GM23338 (cell line): ENCODE measurements at regions not wholly inside any gene's neighbourhood (a gene's known extent, or its start where the extent isn't known, plus 50 kb on each side); places are given as distances from the start of the nearest gene placed in this dataset.

ENCODE experiments used
- ATAC-seq: fragments of 200-7000 bp; cut with Tn5 transposase; 3 replicates; pipeline ENCODE4 v1.9.1; 2020
- DNase-seq: peaks from one replicate; pipeline ENCODE4 v3.0.0-alpha.2; 2015; ENCODE audit warnings: low spot score
- H2AFZ ChIP-seq: fragments of 200-600 bp; sonication (generic); 2 replicates; pipeline ENCODE4 v1.8.0; 2016; ENCODE audit warnings: antibody characterized with exemption, mild to moderate bottlenecking, moderate library complexity
- H3F3A ChIP-seq: fragments of 200-600 bp; sonication (generic); replicated peaks from 2 replicates; pipeline ENCODE4 v1.8.0; 2017; ENCODE audit warnings: antibody characterized with exemption, mixed run types, low read depth
- H3K27ac ChIP-seq: fragments of 200-600 bp; sonication (generic); 2 replicates; pipeline ENCODE4 v1.6.1; 2016; ENCODE audit warnings: low read depth
- H3K27me3 ChIP-seq: fragments of 200-600 bp; sonication (generic); 2 replicates; pipeline ENCODE4 v1.8.0; 2016; ENCODE audit warnings: mild to moderate bottlenecking, mixed run types, moderate library complexity; ENCODE audit not compliant: insufficient read depth
- H3K36me3 ChIP-seq: fragments of 200-600 bp; sonication (generic); 2 replicates; pipeline ENCODE4 v1.8.0; 2016; ENCODE audit warnings: mild to moderate bottlenecking; ENCODE audit not compliant: insufficient read depth
- H3K4me1 ChIP-seq: fragments of 200-600 bp; sonication (generic); 2 replicates; pipeline ENCODE4 v1.8.0; 2016; ENCODE audit warnings: mild to moderate bottlenecking, moderate library complexity; ENCODE audit not compliant: insufficient read depth
- H3K4me2 ChIP-seq: fragments of 200-600 bp; sonication (generic); 2 replicates; pipeline ENCODE4 v1.7.1; 2017; ENCODE audit warnings: mixed run types
- H3K4me3 ChIP-seq: fragments of 200-600 bp; sonication (generic); 2 replicates; pipeline ENCODE4 v1.6.1; 2016; ENCODE audit warnings: mixed run types
- H3K79me2 ChIP-seq: fragments of 200-600 bp; sonication (generic); replicated peaks from 2 replicates; pipeline ENCODE4 v1.8.0; 2017; ENCODE audit warnings: mild to moderate bottlenecking; ENCODE audit not compliant: insufficient read depth
- H3K9me2 ChIP-seq: fragments of 200-600 bp; sonication (generic); 2 replicates; pipeline ENCODE4 v1.8.0; 2017; ENCODE audit not compliant: insufficient read depth
- H4K20me1 ChIP-seq: fragments of 200-600 bp; sonication (generic); replicated peaks from 2 replicates; pipeline ENCODE4 v1.8.0; 2017; ENCODE audit warnings: mild to moderate bottlenecking; ENCODE audit not compliant: insufficient read depth
- H3K27ac Mint-ChIP-seq: 2 replicates; pipeline ENCODE4 v1.8.0; 2020; ENCODE audit warnings: inconsistent platforms, mild to moderate bottlenecking, moderate library complexity, mixed read lengths
- H3K27me3 Mint-ChIP-seq: 3 replicates; pipeline ENCODE4 v1.8.0; 2022; ENCODE audit warnings: low read depth, mild to moderate bottlenecking, moderate library complexity, mixed read lengths, inconsistent platforms; ENCODE audit not compliant: insufficient read depth, poor library complexity
- H3K36me3 Mint-ChIP-seq: 3 replicates; pipeline ENCODE4 v1.8.0; 2021; ENCODE audit warnings: low read depth, mild to moderate bottlenecking, inconsistent platforms, moderate library complexity, mixed read lengths
- H3K4me1 Mint-ChIP-seq: 3 replicates; pipeline ENCODE4 v1.8.0; 2020; ENCODE audit warnings: mild to moderate bottlenecking, inconsistent platforms, mixed read lengths
- H3K4me3 Mint-ChIP-seq: 3 replicates; pipeline ENCODE4 v1.8.0; 2021; ENCODE audit warnings: moderate library complexity, mild to moderate bottlenecking, inconsistent platforms, mixed read lengths
- H3K9me3 Mint-ChIP-seq: 3 replicates; pipeline ENCODE4 v1.8.0; 2020; ENCODE audit warnings: moderate library complexity, mild to moderate bottlenecking, inconsistent platforms, mixed read lengths
- CREB1 ChIP-seq: fragments of 250-450 bp; sonication (Bioruptor Pico); IDR thresholded peaks from 2 replicates; pipeline ENCODE4 v1.5.0; 2020; ENCODE audit warnings: low read depth, mild to moderate bottlenecking, moderate library complexity
- EZH2 ChIP-seq: fragments of 200-600 bp; sonication (generic); IDR thresholded peaks from one replicate; pipeline ENCODE4 v1.8.0; 2017; ENCODE audit warnings: antibody characterized with exemption, mild to moderate bottlenecking, low read depth; ENCODE audit not compliant: unreplicated experiment
- EZH2phosphoT487 ChIP-seq: fragments of 200-600 bp; sonication (generic); IDR thresholded peaks from one replicate; pipeline ENCODE4 v1.8.1; 2018; ENCODE audit warnings: antibody characterized with exemption; ENCODE audit not compliant: unreplicated experiment
- NANOG ChIP-seq: IDR thresholded peaks from 2 replicates; pipeline ENCODE4 v1.6.1; 2016; ENCODE audit warnings: antibody characterized with exemption, borderline replicate concordance
- STAT1 ChIP-seq: IDR thresholded peaks from one replicate; pipeline ENCODE4 v1.6.1; 2016; ENCODE audit warnings: antibody characterized with exemption; ENCODE audit not compliant: unreplicated experiment
- ZNF114 ChIP-seq: fragments of 250-450 bp; sonication (Bioruptor Pico); IDR thresholded peaks from 2 replicates; pipeline ENCODE4 v1.5.0; 2020; ENCODE audit warnings: mild to moderate bottlenecking, moderate library complexity
- ZNF331 ChIP-seq: fragments of 250-450 bp; sonication (Bioruptor Pico); IDR thresholded peaks from 2 replicates; pipeline ENCODE4 v1.5.0; 2020; ENCODE audit warnings: low read depth, mild to moderate bottlenecking, moderate library complexity
- TF ChIP-seq, protein P1 (sequence below), 2 experiments: fragments of 200-600 bp in 1 of 2; sonication (generic) in 1 of 2; conservative IDR thresholded peaks; 2 replicates each; pipeline versions ENCODE4 v1.5.1 to v1.6.1; 2016 to 2017; ENCODE audit warnings: antibody characterized with exemption in 2 of 2, low read depth in 2 of 2, mild to moderate bottlenecking in 2 of 2, moderate library complexity in 1 of 2
- TF ChIP-seq, protein P2 (sequence below): fragments of 250-450 bp; sonication (Bioruptor Pico); IDR thresholded peaks from 2 replicates; pipeline ENCODE4 v1.5.0; 2020; ENCODE audit warnings: mild to moderate bottlenecking, moderate library complexity

DNA sequence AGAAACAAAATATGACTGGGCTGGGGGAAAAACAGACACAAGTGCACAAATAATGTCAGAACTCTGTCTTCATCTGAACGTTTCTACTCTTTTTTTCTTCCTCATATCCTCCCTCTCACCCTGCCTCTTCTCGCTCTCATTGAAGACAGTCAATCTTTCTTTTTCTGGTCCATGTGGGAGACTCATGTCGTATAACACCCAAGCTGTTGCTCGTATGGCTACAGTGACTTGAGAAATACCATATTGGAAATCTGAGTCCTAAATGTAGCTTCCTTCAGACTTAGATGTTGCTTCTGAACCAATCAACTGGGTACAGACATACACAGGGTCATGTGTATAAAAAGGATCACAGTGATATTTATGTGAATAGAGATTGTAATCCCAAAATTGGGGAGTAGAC is 579.8 kb upstream of the CELF2 start:
- Histone ChIP-seq H3K4me1 (no peaks in the 10 kb centered on the region), H3K36me3 (no peaks in the 10 kb centered on the region), H3K4me2 (no peak overlapping the region), H3F3A (no peaks in the 10 kb centered on the region), H3K4me3 (no peak overlapping the region), H4K20me1 (no peaks in the 10 kb centered on the region), H2AFZ (no peak overlapping the region), H3K79me2 (no peaks in the 10 kb centered on the region), H3K27ac (no peak overlapping the region), H3K9me2 (no peaks in the 10 kb centered on the region; the same call in 1 of the 2 replicates), H3K27me3 (no peaks in the 10 kb centered on the region)
- H3K27ac Mint-ChIP-seq: no peak overlapping the region
- peaks cover 1% of the 10 kb centered on the region for H3K27me3 Mint-ChIP-seq
- TF ChIP-seq EZH2: no peak
- ATAC-seq (no peak), DNase-seq (no peak)
- peaks cover 6% of the 10 kb centered on the region; the same call in 1 of the 3 replicates for H3K36me3 Mint-ChIP-seq
- H3K4me3 Mint-ChIP-seq: no peak overlapping the region
- peaks cover 11% of the 10 kb centered on the region; the same call in 2 of the 3 replicates for H3K9me3 Mint-ChIP-seq
- peaks cover 2% of the 10 kb centered on the region; the same call in 2 of the 3 replicates for H3K4me1 Mint-ChIP-seq

DNA sequence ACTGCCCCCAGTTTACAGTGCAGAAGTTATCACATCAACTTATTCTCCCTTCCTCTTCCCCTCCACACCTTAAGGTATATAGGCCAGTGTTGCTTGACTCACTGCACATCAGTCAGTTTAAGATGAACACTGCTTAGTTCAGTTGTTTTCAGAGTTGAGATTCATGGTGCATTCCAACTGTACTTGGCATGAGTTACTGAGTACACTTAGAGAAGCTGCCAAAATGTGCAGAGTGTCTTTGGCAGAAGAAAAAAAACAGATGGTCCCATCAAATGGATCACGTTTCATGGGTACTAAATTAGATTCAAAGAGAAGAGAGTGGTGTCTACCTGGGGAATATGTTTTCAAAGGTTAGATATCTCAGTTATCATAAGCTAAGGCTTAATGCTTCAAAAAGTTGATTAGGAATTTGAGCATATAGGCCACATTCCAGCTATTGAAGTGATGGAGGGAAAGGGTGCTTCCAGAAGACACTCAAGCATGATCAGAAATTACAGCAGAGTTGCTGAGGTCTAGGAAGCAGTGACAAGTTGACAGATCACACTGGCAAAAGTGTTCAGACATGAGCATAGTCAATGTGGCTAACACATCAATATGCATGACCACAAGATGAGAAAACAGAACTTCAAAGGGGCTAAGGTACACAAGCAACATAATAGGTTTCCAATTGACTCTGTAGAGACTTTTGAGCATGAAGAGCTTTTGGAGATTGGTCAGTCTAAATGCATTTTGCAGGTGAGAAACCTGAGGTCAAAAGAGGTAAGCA is 579.2 kb upstream of the CELF2 start:
- Histone ChIP-seq H2AFZ (no peak overlapping the region), H3F3A (no peaks in the 10 kb centered on the region), H3K9me2 (no peaks in the 10 kb centered on the region; the same call in 1 of the 2 replicates), H3K4me3 (no peak overlapping the region), H3K36me3 (no peaks in the 10 kb centered on the region), H3K4me1 (no peaks in the 10 kb centered on the region), H3K27ac (no peak overlapping the region), H3K79me2 (no peaks in the 10 kb centered on the region), H3K27me3 (no peaks in the 10 kb centered on the region), H3K4me2 (no peak overlapping the region), H4K20me1 (no peaks in the 10 kb centered on the region)
- H3K9me3 Mint-ChIP-seq: peaks cover 11% of the 10 kb centered on the region; the same call in 2 of the 3 replicates
- ATAC-seq (no peak), DNase-seq (no peak)
- H3K36me3 Mint-ChIP-seq: peaks cover 6% of the 10 kb centered on the region; the same call in 1 of the 3 replicates
- peaks cover 2% of the 10 kb centered on the region; the same call in 2 of the 3 replicates for H3K4me1 Mint-ChIP-seq
- no peak overlapping the region for H3K4me3 Mint-ChIP-seq
- no peak for TF ChIP-seq ZNF114
- TF ChIP-seq, protein P1, sequence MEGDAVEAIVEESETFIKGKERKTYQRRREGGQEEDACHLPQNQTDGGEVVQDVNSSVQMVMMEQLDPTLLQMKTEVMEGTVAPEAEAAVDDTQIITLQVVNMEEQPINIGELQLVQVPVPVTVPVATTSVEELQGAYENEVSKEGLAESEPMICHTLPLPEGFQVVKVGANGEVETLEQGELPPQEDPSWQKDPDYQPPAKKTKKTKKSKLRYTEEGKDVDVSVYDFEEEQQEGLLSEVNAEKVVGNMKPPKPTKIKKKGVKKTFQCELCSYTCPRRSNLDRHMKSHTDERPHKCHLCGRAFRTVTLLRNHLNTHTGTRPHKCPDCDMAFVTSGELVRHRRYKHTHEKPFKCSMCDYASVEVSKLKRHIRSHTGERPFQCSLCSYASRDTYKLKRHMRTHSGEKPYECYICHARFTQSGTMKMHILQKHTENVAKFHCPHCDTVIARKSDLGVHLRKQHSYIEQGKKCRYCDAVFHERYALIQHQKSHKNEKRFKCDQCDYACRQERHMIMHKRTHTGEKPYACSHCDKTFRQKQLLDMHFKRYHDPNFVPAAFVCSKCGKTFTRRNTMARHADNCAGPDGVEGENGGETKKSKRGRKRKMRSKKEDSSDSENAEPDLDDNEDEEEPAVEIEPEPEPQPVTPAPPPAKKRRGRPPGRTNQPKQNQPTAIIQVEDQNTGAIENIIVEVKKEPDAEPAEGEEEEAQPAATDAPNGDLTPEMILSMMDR (conservative IDR thresholded peaks at IDR 0.05; ENCODE audit: low read depth in 2 of 2): no peak
- no peak for TF ChIP-seq ZNF331
- no peak for TF ChIP-seq STAT1
- no peak for TF ChIP-seq CREB1
- TF ChIP-seq, protein P2, sequence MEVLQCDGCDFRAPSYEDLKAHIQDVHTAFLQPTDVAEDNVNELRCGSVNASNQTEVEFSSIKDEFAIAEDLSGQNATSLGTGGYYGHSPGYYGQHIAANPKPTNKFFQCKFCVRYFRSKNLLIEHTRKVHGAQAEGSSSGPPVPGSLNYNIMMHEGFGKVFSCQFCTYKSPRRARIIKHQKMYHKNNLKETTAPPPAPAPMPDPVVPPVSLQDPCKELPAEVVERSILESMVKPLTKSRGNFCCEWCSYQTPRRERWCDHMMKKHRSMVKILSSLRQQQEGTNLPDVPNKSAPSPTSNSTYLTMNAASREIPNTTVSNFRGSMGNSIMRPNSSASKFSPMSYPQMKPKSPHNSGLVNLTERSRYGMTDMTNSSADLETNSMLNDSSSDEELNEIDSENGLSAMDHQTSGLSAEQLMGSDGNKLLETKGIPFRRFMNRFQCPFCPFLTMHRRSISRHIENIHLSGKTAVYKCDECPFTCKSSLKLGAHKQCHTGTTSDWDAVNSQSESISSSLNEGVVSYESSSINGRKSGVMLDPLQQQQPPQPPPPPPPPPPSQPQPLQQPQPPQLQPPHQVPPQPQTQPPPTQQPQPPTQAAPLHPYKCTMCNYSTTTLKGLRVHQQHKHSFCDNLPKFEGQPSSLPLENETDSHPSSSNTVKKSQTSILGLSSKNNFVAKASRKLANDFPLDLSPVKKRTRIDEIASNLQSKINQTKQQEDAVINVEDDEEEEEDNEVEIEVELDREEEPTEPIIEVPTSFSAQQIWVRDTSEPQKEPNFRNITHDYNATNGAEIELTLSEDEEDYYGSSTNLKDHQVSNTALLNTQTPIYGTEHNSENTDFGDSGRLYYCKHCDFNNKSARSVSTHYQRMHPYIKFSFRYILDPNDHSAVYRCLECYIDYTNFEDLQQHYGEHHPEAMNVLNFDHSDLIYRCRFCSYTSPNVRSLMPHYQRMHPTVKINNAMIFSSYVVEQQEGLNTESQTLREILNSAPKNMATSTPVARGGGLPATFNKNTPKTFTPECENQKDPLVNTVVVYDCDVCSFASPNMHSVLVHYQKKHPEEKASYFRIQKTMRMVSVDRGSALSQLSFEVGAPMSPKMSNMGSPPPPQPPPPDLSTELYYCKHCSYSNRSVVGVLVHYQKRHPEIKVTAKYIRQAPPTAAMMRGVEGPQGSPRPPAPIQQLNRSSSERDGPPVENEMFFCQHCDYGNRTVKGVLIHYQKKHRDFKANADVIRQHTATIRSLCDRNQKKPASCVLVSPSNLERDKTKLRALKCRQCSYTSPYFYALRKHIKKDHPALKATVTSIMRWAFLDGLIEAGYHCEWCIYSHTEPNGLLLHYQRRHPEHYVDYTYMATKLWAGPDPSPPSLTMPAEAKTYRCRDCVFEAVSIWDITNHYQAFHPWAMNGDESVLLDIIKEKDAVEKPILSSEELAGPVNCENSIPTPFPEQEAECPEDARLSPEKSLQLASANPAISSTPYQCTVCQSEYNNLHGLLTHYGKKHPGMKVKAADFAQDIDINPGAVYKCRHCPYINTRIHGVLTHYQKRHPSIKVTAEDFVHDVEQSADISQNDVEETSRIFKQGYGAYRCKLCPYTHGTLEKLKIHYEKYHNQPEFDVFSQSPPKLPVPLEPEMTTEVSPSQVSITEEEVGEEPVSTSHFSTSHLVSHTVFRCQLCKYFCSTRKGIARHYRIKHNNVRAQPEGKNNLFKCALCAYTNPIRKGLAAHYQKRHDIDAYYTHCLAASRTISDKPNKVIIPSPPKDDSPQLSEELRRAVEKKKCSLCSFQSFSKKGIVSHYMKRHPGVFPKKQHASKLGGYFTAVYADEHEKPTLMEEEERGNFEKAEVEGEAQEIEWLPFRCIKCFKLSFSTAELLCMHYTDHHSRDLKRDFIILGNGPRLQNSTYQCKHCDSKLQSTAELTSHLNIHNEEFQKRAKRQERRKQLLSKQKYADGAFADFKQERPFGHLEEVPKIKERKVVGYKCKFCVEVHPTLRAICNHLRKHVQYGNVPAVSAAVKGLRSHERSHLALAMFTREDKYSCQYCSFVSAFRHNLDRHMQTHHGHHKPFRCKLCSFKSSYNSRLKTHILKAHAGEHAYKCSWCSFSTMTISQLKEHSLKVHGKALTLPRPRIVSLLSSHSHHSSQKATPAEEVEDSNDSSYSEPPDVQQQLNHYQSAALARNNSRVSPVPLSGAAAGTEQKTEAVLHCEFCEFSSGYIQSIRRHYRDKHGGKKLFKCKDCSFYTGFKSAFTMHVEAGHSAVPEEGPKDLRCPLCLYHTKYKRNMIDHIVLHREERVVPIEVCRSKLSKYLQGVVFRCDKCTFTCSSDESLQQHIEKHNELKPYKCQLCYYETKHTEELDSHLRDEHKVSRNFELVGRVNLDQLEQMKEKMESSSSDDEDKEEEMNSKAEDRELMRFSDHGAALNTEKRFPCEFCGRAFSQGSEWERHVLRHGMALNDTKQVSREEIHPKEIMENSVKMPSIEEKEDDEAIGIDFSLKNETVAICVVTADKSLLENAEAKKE: no peak
- no peak for TF ChIP-seq EZH2phosphoT487
- TF ChIP-seq NANOG: no peak
- H3K27me3 Mint-ChIP-seq: peaks cover 1% of the 10 kb centered on the region
- H3K27ac Mint-ChIP-seq: no peak overlapping the region
